ENCODE measurements at regions not wholly inside any gene's neighbourhood (a gene's known extent, or its start where the extent isn't known, plus 50 kb on each side); places are given as distances from the start of the nearest gene placed in this dataset.

GRCh38 chr13:91291078-91291477, 56.4 kb upstream of the MIR17HG start:
- no peak for DNase-seq (ENCODE audit: extremely low read depth in 1 of 4, low spot score in 3 of 4)
- BruUV-seq (replicated peaks) = no TSS peak
- no peak for ATAC-seq
- WGBS (ENCODE audit: insufficient coverage, low coverage, missing lambda C conversion rate) = 0% methylated on average over 2 of the region's 2 CpGs
- TF ChIP-seq NCOA6 (IDR thresholded peaks at IDR 0.05) = no peak
- TF ChIP-seq STAT6 (CRISPR knock-in tag; IDR thresholded peaks at IDR 0.05) = no peak
- TF ChIP-seq MCM3 (IDR thresholded peaks at IDR 0.05) = 0 out of 2 replicates have a peak, but pooled peaks have one; percentile 3
- no peak for TF ChIP-seq TGIF2 (CRISPR knock-in tag; IDR thresholded peaks at IDR 0.05)
- no peak for TF ChIP-seq BACH1 (tag; IDR thresholded peaks at IDR 0.05)
- TF ChIP-seq RAD21 (CRISPR knock-in tag; conservative IDR thresholded peaks at IDR 0.05 in 1 of 2, IDR thresholded peaks at IDR 0.05 in 1 of 2) = peak in 1 of 2 experiments; percentile 22; a peak in 1 of 4 replicates
- no peak for TF ChIP-seq PREB (CRISPR knock-in tag; IDR thresholded peaks at IDR 0.05)
- 0 out of 2 replicates have a peak, but pooled peaks have one; percentile 21 for TF ChIP-seq PHF8 (IDR thresholded peaks at IDR 0.05; ENCODE audit: borderline replicate concordance, low read length)
- no peak for TF ChIP-seq KLF16 (IDR thresholded peaks at IDR 0.05)
- 0 out of 6 replicates have a peak, but pooled peaks of 1 of the 3 experiments have one; percentile 8 for TF ChIP-seq CTCF (IDR thresholded peaks at IDR 0.05 in 2 of 3, conservative IDR thresholded peaks at IDR 0.05 in 1 of 3; ENCODE audit: insufficient read depth in 2 of 3, low read depth in 1 of 3, low read length in 3 of 3)
- no peak for TF ChIP-seq ZNF143 (CRISPR knock-in tag; IDR thresholded peaks at IDR 0.05)
- TF ChIP-seq ZNF445 (CRISPR knock-in tag; IDR thresholded peaks at IDR 0.05; ENCODE audit: low read depth) = no peak
- TF ChIP-seq NELFE (IDR thresholded peaks at IDR 0.05; ENCODE audit: insufficient read depth, insufficient read length) = no peak
- no peaks in the 10 kb centered on the region for H3K9me3 ChIP-seq (replicated peaks; ENCODE audit: control insufficient read depth, insufficient read depth, low read depth, low read length)
- H3K36me3 ChIP-seq (ENCODE audit: control insufficient read depth, insufficient read depth, low read length) = no peaks in the 10 kb centered on the region
- no peak overlapping the region for H3K27ac ChIP-seq (ENCODE audit: extremely low read depth, low read depth, low read length)
- no peak for FAIRE-seq
- H3K4me2 ChIP-seq (ENCODE audit: insufficient read depth, low read length) = no peak overlapping the region
- intact Hi-C loops (cut with micrococcal nuclease) (no loop called here), in situ Hi-C loops (cut with MboI) (no loop called here)
- H2AFZ ChIP-seq (ENCODE audit: low read depth, low read length) = no peak overlapping the region
- peaks cover 0 to 7% of the 10 kb centered on the region in 2 experiments; a peak in 2 of 5 replicates for H3K27me3 ChIP-seq (ENCODE audit: control insufficient read depth in 2 of 2, insufficient read depth in 2 of 2, low read length in 2 of 2)
- H3K9me1 ChIP-seq (ENCODE audit: control insufficient read depth, insufficient read depth, low read length) = no peaks in the 10 kb centered on the region
- no peaks in the 10 kb centered on the region for H3K79me2 ChIP-seq (ENCODE audit: control insufficient read depth, insufficient read depth, low read length)
- no peaks in the 10 kb centered on the region for H3K4me1 ChIP-seq (replicated peaks in 1 of 2; ENCODE audit: control insufficient read depth in 2 of 2, insufficient read depth in 2 of 2, low read length in 2 of 2)
- POLR2A ChIA-PET = interaction anchor here (0.7 to 1.3 kb wide), 3 partner anchors 9 to 17 kb away, joined by 3 read pairs; no protein-coding TSS in a partner anchor
- no peaks in the 10 kb centered on the region for H4K20me1 ChIP-seq (replicated peaks; ENCODE audit: control insufficient read depth, insufficient read depth, low read length)
- H3K4me3 ChIP-seq = no peak overlapping the region
- CTCF ChIA-PET (ENCODE audit: low intra/inter-chr PET ratio) = interaction anchor here (0.6 kb wide), 1 partner anchor 128 kb away, joined by 3 read pairs; no protein-coding TSS in a partner anchor
- H3K9ac ChIP-seq (ENCODE audit: insufficient read depth in 1 of 2, low read depth in 2 of 2, low read length in 2 of 2) = no peak overlapping the region

Data from K562 (cell line).